ENCODE measurements at regions not wholly inside any gene's neighbourhood (a gene's known extent, or its start where the extent isn't known, plus 50 kb on each side); places are given as distances from the start of the nearest gene placed in this dataset.
"Not testable (repeated sequence)": the region's sequence is repeated elsewhere in the genome, so short reads cannot be mapped to it uniquely, and the experiment has no call there.

GRCh38 chr12:33041562-33041961 lies 145.0 kb upstream of the PKP2 start:
- POLR2A ChIA-PET = no interaction called here
- intact Hi-C loops (cut with micrococcal nuclease) (no loop called here), dilution Hi-C loops (cut with MboI; ENCODE audit: extremely low pct_ligation_motif_present, low sequenced_read_pairs) (no loop called here)
- Histone ChIP-seq H3K9ac (replicated peaks; ENCODE audit: extremely low read depth, insufficient read depth, low read length) (no peak overlapping the region), H2AFZ (ENCODE audit: low read depth, low read length) (no peak overlapping the region), H3K9me1 (replicated peaks; ENCODE audit: control insufficient read depth, extremely low read depth, insufficient read depth, low read length) (no peaks in the 10 kb centered on the region), H4K20me1 (replicated peaks; ENCODE audit: control insufficient read depth, extremely low read depth, insufficient read depth, low read length) (no peaks in the 10 kb centered on the region), H3K9me3 (replicated peaks; ENCODE audit: control insufficient read depth, insufficient read depth, low read length) (no peaks in the 10 kb centered on the region), H3K79me2 (ENCODE audit: control insufficient read depth, insufficient read depth, low read length) (no peaks in the 10 kb centered on the region), H3K36me3 (ENCODE audit: control insufficient read depth in 2 of 2, extremely low read depth in 1 of 2, insufficient read depth in 2 of 2, low read length in 2 of 2) (no peaks in the 10 kb centered on the region), H3K27me3 (ENCODE audit: control insufficient read depth in 2 of 2, insufficient read depth in 2 of 2, low read length in 2 of 2) (no peaks in the 10 kb centered on the region), H3K4me2 (ENCODE audit: insufficient read depth, low read length) (no peak overlapping the region), H3K27ac (ENCODE audit: insufficient read depth, low read depth, low read length) (no peak overlapping the region), H3K4me3 (replicated peaks in 1 of 3; ENCODE audit: insufficient read depth in 1 of 3, low read depth in 1 of 3, low read length in 3 of 3) (no peak overlapping the region), H3K4me1 (ENCODE audit: control insufficient read depth, extremely low read depth, insufficient read depth, low read length) (no peaks in the 10 kb centered on the region)
- CTCF ChIA-PET = no interaction called here
- no TSS peak for BruUV-seq (replicated peaks)
- no peak for TF ChIP-seq JUN (IDR thresholded peaks at IDR 0.05; ENCODE audit: borderline replicate concordance, insufficient read depth, insufficient read length, low read depth)
- TF ChIP-seq EZH2 (IDR thresholded peaks at IDR 0.05; ENCODE audit: borderline replicate concordance, low read depth, low read length, severe bottlenecking) = no peak
- no peak for TF ChIP-seq POLR2AphosphoS5 (IDR thresholded peaks at IDR 0.05; ENCODE audit: insufficient read depth, low read depth, low read length)
- TF ChIP-seq FOS (IDR thresholded peaks at IDR 0.05; ENCODE audit: borderline replicate concordance, insufficient read depth, low read length) = no peak
- no peak for TF ChIP-seq GATA2 (IDR thresholded peaks at IDR 0.05; ENCODE audit: insufficient read depth, insufficient read length, low read depth, low read length)
- no peak for TF ChIP-seq MAX (IDR thresholded peaks at IDR 0.05; ENCODE audit: insufficient read depth, insufficient read length)
- no peak for TF ChIP-seq POLR2A (IDR thresholded peaks at IDR 0.05; ENCODE audit: low read depth, low read length)
- TF ChIP-seq, protein P1, sequence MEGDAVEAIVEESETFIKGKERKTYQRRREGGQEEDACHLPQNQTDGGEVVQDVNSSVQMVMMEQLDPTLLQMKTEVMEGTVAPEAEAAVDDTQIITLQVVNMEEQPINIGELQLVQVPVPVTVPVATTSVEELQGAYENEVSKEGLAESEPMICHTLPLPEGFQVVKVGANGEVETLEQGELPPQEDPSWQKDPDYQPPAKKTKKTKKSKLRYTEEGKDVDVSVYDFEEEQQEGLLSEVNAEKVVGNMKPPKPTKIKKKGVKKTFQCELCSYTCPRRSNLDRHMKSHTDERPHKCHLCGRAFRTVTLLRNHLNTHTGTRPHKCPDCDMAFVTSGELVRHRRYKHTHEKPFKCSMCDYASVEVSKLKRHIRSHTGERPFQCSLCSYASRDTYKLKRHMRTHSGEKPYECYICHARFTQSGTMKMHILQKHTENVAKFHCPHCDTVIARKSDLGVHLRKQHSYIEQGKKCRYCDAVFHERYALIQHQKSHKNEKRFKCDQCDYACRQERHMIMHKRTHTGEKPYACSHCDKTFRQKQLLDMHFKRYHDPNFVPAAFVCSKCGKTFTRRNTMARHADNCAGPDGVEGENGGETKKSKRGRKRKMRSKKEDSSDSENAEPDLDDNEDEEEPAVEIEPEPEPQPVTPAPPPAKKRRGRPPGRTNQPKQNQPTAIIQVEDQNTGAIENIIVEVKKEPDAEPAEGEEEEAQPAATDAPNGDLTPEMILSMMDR (IDR thresholded peaks at IDR 0.05; ENCODE audit: extremely low read depth in 1 of 2, insufficient read depth in 1 of 2, low read depth in 1 of 2, low read length in 2 of 2) = no peak
- TF ChIP-seq MYC (IDR thresholded peaks at IDR 0.05; ENCODE audit: low read depth, low read length) = no peak
- DNase-seq (ENCODE audit: low read depth, low spot score) (no peak), FAIRE-seq (no peak)

DNA sequence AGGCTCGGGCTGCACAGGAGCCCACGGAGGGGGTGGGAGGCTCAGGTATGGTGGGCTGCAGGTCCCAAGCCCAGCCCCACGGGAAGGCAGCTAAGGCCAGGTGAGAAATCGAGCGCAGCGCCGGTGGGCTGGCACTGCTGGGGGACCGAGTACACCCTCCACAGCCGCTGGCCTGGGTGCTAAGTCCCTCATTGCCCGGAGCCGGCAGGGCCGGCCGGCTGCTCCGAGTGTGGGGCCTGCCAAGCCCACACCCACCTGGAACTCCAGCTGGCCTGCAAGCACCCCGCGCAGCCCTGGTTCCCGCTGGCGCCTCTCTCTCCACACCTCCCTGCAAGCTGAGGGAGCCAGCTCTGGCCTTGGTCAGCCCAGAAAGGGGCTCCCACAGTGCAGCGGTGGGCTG lies 137.4 kb upstream of the PKP2 start:
- H3K9ac ChIP-seq (replicated peaks; ENCODE audit: extremely low read depth, insufficient read depth, low read length); FAIRE-seq; H3K36me3 ChIP-seq (ENCODE audit: control insufficient read depth in 2 of 2, extremely low read depth in 1 of 2, insufficient read depth in 2 of 2, low read length in 2 of 2); H3K27ac ChIP-seq (ENCODE audit: insufficient read depth, low read depth, low read length); dilution Hi-C loops (cut with MboI; ENCODE audit: extremely low pct_ligation_motif_present, low sequenced_read_pairs); H3K27me3 ChIP-seq (ENCODE audit: control insufficient read depth in 2 of 2, insufficient read depth in 2 of 2, low read length in 2 of 2); H3K4me3 ChIP-seq (replicated peaks in 1 of 3; ENCODE audit: insufficient read depth in 1 of 3, low read depth in 1 of 3, low read length in 3 of 3); H3K9me3 ChIP-seq (replicated peaks; ENCODE audit: control insufficient read depth, insufficient read depth, low read length); POLR2A ChIA-PET; H3K79me2 ChIP-seq (ENCODE audit: control insufficient read depth, insufficient read depth, low read length); DNase-seq (ENCODE audit: low read depth, low spot score); H2AFZ ChIP-seq (ENCODE audit: low read depth, low read length); H3K4me1 ChIP-seq (ENCODE audit: control insufficient read depth, extremely low read depth, insufficient read depth, low read length); CTCF ChIA-PET; H4K20me1 ChIP-seq (replicated peaks; ENCODE audit: control insufficient read depth, extremely low read depth, insufficient read depth, low read length); BruUV-seq (replicated peaks); H3K4me2 ChIP-seq (ENCODE audit: insufficient read depth, low read length); intact Hi-C loops (cut with micrococcal nuclease); H3K9me1 ChIP-seq (replicated peaks; ENCODE audit: control insufficient read depth, extremely low read depth, insufficient read depth, low read length): not testable (repeated sequence)
